ENCODE measurements at regions not wholly inside any gene's neighbourhood (a gene's known extent, or its start where the extent isn't known, plus 50 kb on each side); places are given as distances from the start of the nearest gene placed in this dataset.

GRCh38 chr6:144753023-144753705, 468.0 kb downstream of the UTRN start:
- peak overlapping the region; percentile 83 for H3K27ac Mint-ChIP-seq
- H3K9me3 Mint-ChIP-seq, result no peaks in the 10 kb centered on the region
- no peaks in the 10 kb centered on the region for H3K27me3 Mint-ChIP-seq
- no peak overlapping the region for H3K4me3 Mint-ChIP-seq
- peaks cover 49% of the 10 kb centered on the region for H3K36me3 Mint-ChIP-seq
- peak; percentile 56 for ATAC-seq
- H3K4me1 Mint-ChIP-seq, result peaks cover 19% of the 10 kb centered on the region

GRCh38 chr6:144756469-144756868, 471.3 kb downstream of the UTRN start:
- H3K4me1 Mint-ChIP-seq, result peaks cover 19% of the 10 kb centered on the region
- H3K4me3 Mint-ChIP-seq, result no peak overlapping the region
- no peaks in the 10 kb centered on the region for H3K9me3 Mint-ChIP-seq
- H3K36me3 Mint-ChIP-seq, result peaks cover 33% of the 10 kb centered on the region
- ATAC-seq, result no peak
- no peaks in the 10 kb centered on the region for H3K27me3 Mint-ChIP-seq
- no peak overlapping the region for H3K27ac Mint-ChIP-seq

- H3K4me3 Mint-ChIP-seq, result no peak overlapping the region
- H3K27me3 Mint-ChIP-seq, result no peaks in the 10 kb centered on the region
- no peaks in the 10 kb centered on the region for H3K9me3 Mint-ChIP-seq
- H3K4me1 Mint-ChIP-seq, result peaks cover 18% of the 10 kb centered on the region
- no peak for ATAC-seq
- H3K27ac Mint-ChIP-seq, result no peak overlapping the region
- peaks cover 37% of the 10 kb centered on the region for H3K36me3 Mint-ChIP-seq
Measured at GRCh38 chr6:144757299-144757698, 472.2 kb downstream of the UTRN start.

- no peak for ATAC-seq
Measured at GRCh38 chr6:144757730-144758129, 472.6 kb downstream of the UTRN start.

GRCh38 chr6:144758602-144759001, 473.5 kb downstream of the UTRN start:
- H3K9me3 Mint-ChIP-seq, result no peaks in the 10 kb centered on the region
- H3K27ac Mint-ChIP-seq, result no peak overlapping the region
- H3K36me3 Mint-ChIP-seq, result peaks cover 34% of the 10 kb centered on the region
- H3K27me3 Mint-ChIP-seq, result no peaks in the 10 kb centered on the region
- ATAC-seq, result no peak
- peaks cover 5% of the 10 kb centered on the region for H3K4me1 Mint-ChIP-seq
- H3K4me3 Mint-ChIP-seq, result no peak overlapping the region

More at GRCh38 chr6:144757730-144758129, 472.6 kb downstream of the UTRN start:
- H3K4me1 Mint-ChIP-seq, result peaks cover 14% of the 10 kb centered on the region
- peaks cover 36% of the 10 kb centered on the region for H3K36me3 Mint-ChIP-seq
- no peak overlapping the region for H3K27ac Mint-ChIP-seq
- no peaks in the 10 kb centered on the region for H3K9me3 Mint-ChIP-seq
- no peak overlapping the region for H3K4me3 Mint-ChIP-seq
- H3K27me3 Mint-ChIP-seq, result no peaks in the 10 kb centered on the region

- no peak for ATAC-seq
- Mint-ChIP-seq H3K4me1 (no peaks in the 10 kb centered on the region), H3K27ac (no peak overlapping the region), H3K9me3 (no peaks in the 10 kb centered on the region), H3K27me3 (no peaks in the 10 kb centered on the region), H3K4me3 (no peak overlapping the region), H3K36me3 (peaks cover 36% of the 10 kb centered on the region)
Measured at GRCh38 chr6:144762469-144762868, 477.3 kb downstream of the UTRN start.

- Mint-ChIP-seq H3K36me3 (peaks cover 35% of the 10 kb centered on the region), H3K27ac (peak overlapping the region; percentile 2), H3K4me3 (no peak overlapping the region), H3K9me3 (no peaks in the 10 kb centered on the region), H3K4me1 (no peaks in the 10 kb centered on the region), H3K27me3 (no peaks in the 10 kb centered on the region)
- ATAC-seq, result no peak
Measured at GRCh38 chr6:144767051-144767450, 481.9 kb downstream of the UTRN start.

- ATAC-seq, result no peak
- no peaks in the 10 kb centered on the region for H3K4me1 Mint-ChIP-seq
- H3K27ac Mint-ChIP-seq, result no peak overlapping the region
- no peaks in the 10 kb centered on the region for H3K27me3 Mint-ChIP-seq
- H3K4me3 Mint-ChIP-seq, result no peak overlapping the region
- peaks cover 32% of the 10 kb centered on the region for H3K36me3 Mint-ChIP-seq
- no peaks in the 10 kb centered on the region for H3K9me3 Mint-ChIP-seq
Measured at GRCh38 chr6:144768551-144769075, 483.5 kb downstream of the UTRN start.

- Mint-ChIP-seq H3K9me3 (no peaks in the 10 kb centered on the region), H3K4me3 (no peak overlapping the region), H3K27me3 (no peaks in the 10 kb centered on the region), H3K4me1 (no peaks in the 10 kb centered on the region), H3K27ac (no peak overlapping the region), H3K36me3 (peaks cover 37% of the 10 kb centered on the region)
- no peak for ATAC-seq
Measured at GRCh38 chr6:144769142-144769541, 484.0 kb downstream of the UTRN start.

GRCh38 chr6:144776031-144776819, 491.1 kb downstream of the UTRN start:
- H3K36me3 Mint-ChIP-seq, result peaks cover 62% of the 10 kb centered on the region
- H3K4me1 Mint-ChIP-seq, result peaks cover 5% of the 10 kb centered on the region
- H3K27me3 Mint-ChIP-seq, result no peaks in the 10 kb centered on the region
- no peak for ATAC-seq
- no peak overlapping the region for H3K27ac Mint-ChIP-seq
- no peaks in the 10 kb centered on the region for H3K9me3 Mint-ChIP-seq
- no peak overlapping the region for H3K4me3 Mint-ChIP-seq

- H3K27me3 Mint-ChIP-seq, result no peaks in the 10 kb centered on the region
- ATAC-seq, result no peak
- peaks cover 70% of the 10 kb centered on the region for H3K36me3 Mint-ChIP-seq
- no peak overlapping the region for H3K27ac Mint-ChIP-seq
- no peak overlapping the region for H3K4me3 Mint-ChIP-seq
- peaks cover 11% of the 10 kb centered on the region for H3K4me1 Mint-ChIP-seq
- H3K9me3 Mint-ChIP-seq, result no peaks in the 10 kb centered on the region
Measured at GRCh38 chr6:144777249-144777648, 492.1 kb downstream of the UTRN start.

- no peak overlapping the region for H3K4me3 Mint-ChIP-seq
- no peaks in the 10 kb centered on the region for H3K27me3 Mint-ChIP-seq
- no peak for ATAC-seq
- H3K36me3 Mint-ChIP-seq, result peaks cover 67% of the 10 kb centered on the region
- H3K9me3 Mint-ChIP-seq, result no peaks in the 10 kb centered on the region
- H3K27ac Mint-ChIP-seq, result no peak overlapping the region
- peaks cover 11% of the 10 kb centered on the region for H3K4me1 Mint-ChIP-seq
Measured at GRCh38 chr6:144778056-144778455, 492.9 kb downstream of the UTRN start.

- H3K4me3 Mint-ChIP-seq, result no peak overlapping the region
- peaks cover 58% of the 10 kb centered on the region for H3K36me3 Mint-ChIP-seq
- H3K27ac Mint-ChIP-seq, result no peak overlapping the region
- no peaks in the 10 kb centered on the region for H3K9me3 Mint-ChIP-seq
- no peaks in the 10 kb centered on the region for H3K27me3 Mint-ChIP-seq
- no peak for ATAC-seq
- H3K4me1 Mint-ChIP-seq, result peaks cover 11% of the 10 kb centered on the region
Measured at GRCh38 chr6:144778773-144779492, 493.8 kb downstream of the UTRN start.

GRCh38 chr6:144781836-144782235, 496.7 kb downstream of the UTRN start:
- peaks cover 47% of the 10 kb centered on the region for H3K36me3 Mint-ChIP-seq
- no peak for ATAC-seq
- H3K27ac Mint-ChIP-seq, result peak overlapping the region; percentile 17
- H3K27me3 Mint-ChIP-seq, result no peaks in the 10 kb centered on the region
- no peaks in the 10 kb centered on the region for H3K9me3 Mint-ChIP-seq
- peaks cover 11% of the 10 kb centered on the region for H3K4me1 Mint-ChIP-seq
- H3K4me3 Mint-ChIP-seq, result no peak overlapping the region

- no peak overlapping the region for H3K27ac Mint-ChIP-seq
- H3K27me3 Mint-ChIP-seq, result no peaks in the 10 kb centered on the region
- peaks cover 11% of the 10 kb centered on the region for H3K4me1 Mint-ChIP-seq
- H3K9me3 Mint-ChIP-seq, result no peaks in the 10 kb centered on the region
- H3K4me3 Mint-ChIP-seq, result no peak overlapping the region
- no peak for ATAC-seq
- peaks cover 42% of the 10 kb centered on the region for H3K36me3 Mint-ChIP-seq
Measured at GRCh38 chr6:144782634-144783033, 497.5 kb downstream of the UTRN start.

All from stimulated activated memory B cell treated with anti-CD40 and anti-IgM and Interleukin-4, amounts not matched to agents 10 μg/mL and 1 μg/mL and 100 μg/mL, for 72 hours (primary cell).